IMR-90 (cell line): ENCODE measurements at regions not wholly inside any gene's neighbourhood (a gene's known extent, or its start where the extent isn't known, plus 50 kb on each side); places are given as distances from the start of the nearest gene placed in this dataset.

Experiments used
- ATAC-seq: fragments of 200-7000 bp; cut with Tn5 transposase; 2 replicates; pipeline ENCODE4 v1.9.1; 2020; ENCODE audit warnings: low read depth, mild to moderate bottlenecking, moderate library complexity
- BruUV-seq: library from RNA; stranded (reverse); fragments of 400-500 nt; replicated peaks from 2 replicates; lab custom pipeline; 2021; lab: Mats Ljungman, UMichigan
- CTCF ChIA-PET: fragments of 300-600 bp; formaldehyde crosslinking; extraction: SDS; loops from one replicate; lab custom pipeline; 2021; ENCODE audit warnings: antibody characterized with exemption; lab: Yijun Ruan, JAX
- POLR2A ChIA-PET: fragments of 300-600 bp; sonication (Branson Sonifier 250); formaldehyde crosslinking; loops from one replicate; lab custom pipeline; 2022; ENCODE audit warnings: antibody characterized with exemption; ENCODE audit not compliant: unreplicated experiment; lab: Charles Lee
- DNase-seq: peaks from one replicate; pipeline ENCODE4 v3.0.0; 2013
- H2AFZ ChIP-seq: replicated peaks from 2 replicates; pipeline ENCODE3; 2013; ENCODE audit warnings: low read length, mild to moderate bottlenecking; ENCODE audit not compliant: poor library complexity
- H2AK5ac ChIP-seq: 2 replicates; pipeline ENCODE4 v1.6.1; 2013; ENCODE audit warnings: low read depth, low read length, inconsistent platforms
- H2AK9ac ChIP-seq: replicated peaks from 2 replicates; pipeline ENCODE3; 2013; ENCODE audit warnings: mild to moderate bottlenecking, low read depth, low read length, moderate library complexity; ENCODE audit not compliant: poor library complexity
- H2BK120ac ChIP-seq: 2 replicates; pipeline ENCODE4 v1.6.1; 2013; ENCODE audit warnings: low read depth, low read length, inconsistent platforms
- H2BK15ac ChIP-seq: 3 replicates; pipeline ENCODE4 v1.6.1; 2013; ENCODE audit warnings: low read depth, low read length, inconsistent platforms
- H2BK20ac ChIP-seq: 2 replicates; pipeline ENCODE4 v1.6.1; 2013; ENCODE audit warnings: low read depth, mild to moderate bottlenecking, inconsistent platforms, low read length, moderate library complexity
- H2BK5ac ChIP-seq: 2 replicates; pipeline ENCODE4 v1.6.1; 2013; ENCODE audit warnings: mild to moderate bottlenecking, low read depth, low read length, inconsistent platforms; ENCODE audit not compliant: poor library complexity, severe bottlenecking
- H3K14ac ChIP-seq: replicated peaks from 2 replicates; pipeline ENCODE4 v1.6.1; 2013; ENCODE audit warnings: low read depth, low read length, inconsistent platforms
- H3K18ac ChIP-seq: 2 replicates; pipeline ENCODE4 v1.6.1; 2013; ENCODE audit warnings: low read depth, low read length, control low read depth
- H3K23ac ChIP-seq: 2 replicates; pipeline ENCODE4 v1.6.1; 2013; ENCODE audit warnings: low read depth, low read length, inconsistent platforms
- H3K27ac ChIP-seq: 2 replicates; pipeline ENCODE4 v1.5.1; 2013; ENCODE audit warnings: mild to moderate bottlenecking, control low read depth, low read length; ENCODE audit not compliant: insufficient read depth
- H3K27me3 ChIP-seq: 2 replicates; pipeline ENCODE4 v1.6.1; 2013; ENCODE audit warnings: low read length; ENCODE audit not compliant: control insufficient read depth, insufficient read depth
- H3K36me3 ChIP-seq: 2 replicates; pipeline ENCODE4 v1.6.1; 2013; ENCODE audit warnings: low read length, mixed read lengths; ENCODE audit not compliant: control insufficient read depth, insufficient read depth
- H3K4ac ChIP-seq: 2 replicates; pipeline ENCODE4 v1.6.1; 2013; ENCODE audit warnings: low read depth, low read length, inconsistent platforms
- H3K4me1 ChIP-seq: 2 replicates; pipeline ENCODE4 v1.6.1; 2013; ENCODE audit warnings: low read length, mixed read lengths; ENCODE audit not compliant: control insufficient read depth, insufficient read depth
- H3K4me2 ChIP-seq: 2 replicates; pipeline ENCODE4 v1.6.1; 2013; ENCODE audit warnings: low read depth, mild to moderate bottlenecking, control low read depth, low read length, moderate library complexity
- H3K4me3 ChIP-seq: 2 replicates; pipeline ENCODE4 v1.5.1; 2013; ENCODE audit warnings: low read depth, mild to moderate bottlenecking, control low read depth, low read length, moderate library complexity; ENCODE audit not compliant: insufficient read depth
- H3K56ac ChIP-seq: 2 replicates; pipeline ENCODE4 v1.6.1; 2013; ENCODE audit warnings: low read length, inconsistent platforms; ENCODE audit not compliant: insufficient read depth; ENCODE audit errors: extremely low read depth
- H3K79me1 ChIP-seq, 2 experiments: 2 replicates each; pipeline ENCODE4 v1.6.1; 2013; ENCODE audit warnings: low read length in 2 of 2, inconsistent platforms in 1 of 2, low read depth in 1 of 2
- H3K9ac ChIP-seq: 2 replicates; pipeline ENCODE4 v1.6.1; 2013; ENCODE audit warnings: low read depth, low read length, control low read depth
- H3K9me1 ChIP-seq: 2 replicates; pipeline ENCODE4 v1.6.1; 2013; ENCODE audit warnings: low read length, inconsistent platforms; ENCODE audit not compliant: insufficient read depth
- H3K9me3 ChIP-seq: 2 replicates; pipeline ENCODE4 v1.6.1; 2013; ENCODE audit warnings: low read length; ENCODE audit not compliant: control insufficient read depth, insufficient read depth
- H4K20me1 ChIP-seq: 2 replicates; pipeline ENCODE4 v1.6.1; 2013; ENCODE audit warnings: low read length, inconsistent platforms; ENCODE audit not compliant: insufficient read depth
- H4K5ac ChIP-seq: 2 replicates; pipeline ENCODE4 v1.6.1; 2013; ENCODE audit warnings: mild to moderate bottlenecking, low read depth, low read length, control low read depth
- H4K8ac ChIP-seq, 2 experiments: 2 replicates each; pipeline ENCODE4 v1.6.1; 2013; ENCODE audit warnings: low read depth in 2 of 2, low read length in 2 of 2, control low read depth in 1 of 2, inconsistent platforms in 1 of 2
- H4K91ac ChIP-seq: 2 replicates; pipeline ENCODE4 v1.6.1; 2013; ENCODE audit warnings: low read depth, low read length, inconsistent platforms; ENCODE audit not compliant: insufficient read depth
- BHLHE40 ChIP-seq: fragments of 150-350 bp; IDR thresholded peaks from 2 replicates; pipeline ENCODE4 v1.6.1; 2016; ENCODE audit warnings: mild to moderate bottlenecking, low read depth, low read length
- CEBPB ChIP-seq: IDR thresholded peaks from 2 replicates; pipeline ENCODE4 v1.6.1; 2012; ENCODE audit warnings: low read depth, low read length, improper control_type of control experiment
- FOS ChIP-seq: fragments of 150-350 bp; IDR thresholded peaks from 2 replicates; pipeline ENCODE4 v1.6.1; 2016; ENCODE audit warnings: low read depth, low read length
- MAFK ChIP-seq: IDR thresholded peaks from 2 replicates; pipeline ENCODE4 v1.6.1; 2012; ENCODE audit warnings: low read depth, low read length, improper control_type of control experiment
- MXI1 ChIP-seq: IDR thresholded peaks from 2 replicates; pipeline ENCODE4 v1.6.1; 2012; ENCODE audit warnings: low read depth, mild to moderate bottlenecking, low read length, moderate library complexity, borderline replicate concordance
- POLR2A ChIP-seq: IDR thresholded peaks from 2 replicates; pipeline ENCODE4 v1.6.1; 2012; ENCODE audit warnings: mild to moderate bottlenecking, low read depth, low read length
- RFX5 ChIP-seq: IDR thresholded peaks from 2 replicates; pipeline ENCODE4 v1.8.0; 2012; ENCODE audit warnings: low read depth, mild to moderate bottlenecking, low read length, moderate library complexity
- WGBS, 2 experiments: methylation state at CpG; one replicate each; pipeline versions ENCODE4 v1.1.5 to v1.1.7; 2013; ENCODE audit warnings: missing lambda C conversion rate in 2 of 2; ENCODE audit not compliant: insufficient read length in 1 of 2; ENCODE audit errors: extremely low coverage in 2 of 2; 5-methylcytosine and 5-hydroxymethylcytosine counted together
- dilution Hi-C: fragments of 300-500 bp; cut with HindIII; formaldehyde crosslinking; loops from one replicate; pipeline ENCODE4 v1.14.3; 2018; ENCODE audit warnings: low sequenced_read_pairs; ENCODE audit not compliant: unreplicated experiment
- in situ Hi-C: fragments of 300-500 bp; cut with MboI; formaldehyde crosslinking; loops from 3 replicates; pipeline ENCODE4 v1.14.3; 2019; ENCODE audit warnings: low sequenced_read_pairs, inconsistent platforms, mixed read lengths
- intact Hi-C: fragments of 100-400 bp; cut with micrococcal nuclease; formaldehyde crosslinking; loops from 2 replicates; pipeline ENCODE4 v1.10.0; 2022
- TF ChIP-seq, protein P1 (sequence below): fragments of 150-350 bp; IDR thresholded peaks from 2 replicates; pipeline ENCODE4 v1.6.1; 2016; ENCODE audit warnings: low read depth, mild to moderate bottlenecking, low read length, moderate library complexity, borderline replicate concordance

- Histone ChIP-seq H3K14ac (no peak overlapping the region), H3K27ac (no peak overlapping the region), H2BK15ac (no peak overlapping the region), H3K27me3 (no peaks in the 10 kb centered on the region), H2BK5ac (no peak overlapping the region), H3K9me3 (peaks cover 21% of the 10 kb centered on the region), H4K91ac (no peak overlapping the region), H3K36me3 (no peaks in the 10 kb centered on the region), H3K4me1 (no peaks in the 10 kb centered on the region), H2BK20ac (no peak overlapping the region), H3K9ac (no peak overlapping the region), H3K56ac (no peak overlapping the region), H4K8ac (no peak overlapping the region), H4K5ac (no peak overlapping the region), H4K20me1 (no peaks in the 10 kb centered on the region), H2AK9ac (no peak overlapping the region), H3K4ac (no peak overlapping the region), H3K4me3 (no peak overlapping the region), H2AK5ac (no peak overlapping the region), H3K9me1 (no peaks in the 10 kb centered on the region), H3K18ac (no peak overlapping the region), H3K4me2 (no peak overlapping the region), H3K79me1 (no peaks in the 10 kb centered on the region), H2AFZ (no peak overlapping the region), H2BK120ac (no peak overlapping the region), H3K23ac (no peak overlapping the region)
- intact Hi-C loops (no loop called here), in situ Hi-C loops (no loop called here), dilution Hi-C loops (no loop called here)
- BruUV-seq, result no TSS peak
- TF ChIP-seq POLR2A (no peak), FOS (no peak), CEBPB (no peak), BHLHE40 (no peak), MXI1 (no peak), RFX5 (no peak), MAFK (no peak)
- TF ChIP-seq, protein P1, sequence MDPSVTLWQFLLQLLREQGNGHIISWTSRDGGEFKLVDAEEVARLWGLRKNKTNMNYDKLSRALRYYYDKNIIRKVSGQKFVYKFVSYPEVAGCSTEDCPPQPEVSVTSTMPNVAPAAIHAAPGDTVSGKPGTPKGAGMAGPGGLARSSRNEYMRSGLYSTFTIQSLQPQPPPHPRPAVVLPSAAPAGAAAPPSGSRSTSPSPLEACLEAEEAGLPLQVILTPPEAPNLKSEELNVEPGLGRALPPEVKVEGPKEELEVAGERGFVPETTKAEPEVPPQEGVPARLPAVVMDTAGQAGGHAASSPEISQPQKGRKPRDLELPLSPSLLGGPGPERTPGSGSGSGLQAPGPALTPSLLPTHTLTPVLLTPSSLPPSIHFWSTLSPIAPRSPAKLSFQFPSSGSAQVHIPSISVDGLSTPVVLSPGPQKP, result no peak
- 10% methylated on average over 2 of the region's 6 CpGs; no CpG with 5 or more reads in 1 of the 2 experiments for WGBS, 2 experiments
- ChIA-PET POLR2A (no interaction called here), CTCF (no interaction called here)
- DNase-seq (no peak), ATAC-seq (no peak)
Observed at GRCh38 chr10:23918090-23918723, 290.7 kb upstream of the KIAA1217 start.
